Stomach smooth muscle (tissue), 2 donors: ENCODE measurements at regions not wholly inside any gene's neighbourhood (a gene's known extent, or its start where the extent isn't known, plus 50 kb on each side); places are given as distances from the start of the nearest gene placed in this dataset.

ENCODE experiments used
- H3K27ac ChIP-seq: one replicate; pipeline ENCODE4 v1.7.0; 2013; ENCODE audit warnings: mild to moderate bottlenecking, low read length, inconsistent platforms
- H3K27me3 ChIP-seq, 2 donors: one replicate each; pipeline ENCODE4 v1.7.0; 2013; ENCODE audit warnings: low read length in 2 of 2; ENCODE audit not compliant: insufficient read depth in 2 of 2, control insufficient read depth in 1 of 2
- H3K36me3 ChIP-seq, 2 donors: one replicate each; pipeline ENCODE4 v1.7.0; 2013; ENCODE audit warnings: low read length in 2 of 2; ENCODE audit not compliant: control insufficient read depth in 2 of 2, insufficient read depth in 2 of 2
- H3K4me1 ChIP-seq: one replicate; pipeline ENCODE4 v1.7.0; 2013; ENCODE audit warnings: low read length; ENCODE audit not compliant: control insufficient read depth, insufficient read depth
- H3K4me3 ChIP-seq, 2 donors: one replicate each; pipeline ENCODE4 v1.7.0; 2013; ENCODE audit warnings: low read length in 2 of 2
- H3K9ac ChIP-seq, 2 donors: one replicate each; pipeline ENCODE4 v1.7.0; 2013; ENCODE audit warnings: low read length in 2 of 2, mild to moderate bottlenecking in 1 of 2
- H3K9me3 ChIP-seq, 2 donors: one replicate each; pipeline ENCODE4 v1.7.0; 2013; ENCODE audit warnings: low read length in 2 of 2; ENCODE audit not compliant: control insufficient read depth in 2 of 2
- donor health status: healthy.
- donor health status: Pancreatic carcinoma.

DNA sequence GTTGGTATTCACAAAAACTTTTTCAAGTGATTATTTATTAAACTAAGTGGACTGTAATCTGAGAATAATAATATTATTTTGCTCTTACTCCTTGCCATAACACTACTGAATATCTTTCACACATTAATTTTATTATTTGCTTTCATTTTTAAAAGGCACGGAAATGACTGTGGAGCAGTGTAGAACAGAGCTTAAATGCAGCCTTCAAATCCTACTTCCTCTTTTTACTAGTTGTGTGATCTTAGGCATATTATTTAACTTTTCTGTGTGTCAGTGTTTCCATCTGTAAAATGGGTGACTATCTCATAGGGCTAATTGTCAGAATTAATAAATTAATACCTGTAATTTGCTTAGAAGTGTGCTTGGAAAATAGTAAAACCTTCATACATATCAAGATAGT is 55.5 kb upstream of the SLC8A1 start:
- Histone ChIP-seq H3K9me3 (no peaks in the 10 kb centered on the region), H3K36me3 (no peaks in the 10 kb centered on the region), H3K27ac (no peak overlapping the region), H3K27me3 (no peaks in the 10 kb centered on the region), H3K9ac (no peak overlapping the region), H3K4me1 (no peaks in the 10 kb centered on the region), H3K4me3 (no peak overlapping the region)

GRCh38 chr2:40510304-40510703 is 58.4 kb upstream of the SLC8A1 start:
- Histone ChIP-seq H3K4me3 (peak overlapping the region; percentile 56 to 78), H3K27ac (no peak overlapping the region), H3K4me1 (no peaks in the 10 kb centered on the region)

GRCh38 chr2:40511661-40512213 is 59.8 kb upstream of the SLC8A1 start:
- peak overlapping the region; percentile 78 to 84 for H3K4me3 ChIP-seq
- H3K9me3 ChIP-seq: no peaks in the 10 kb centered on the region
- no peaks in the 10 kb centered on the region for H3K27me3 ChIP-seq
- H3K4me1 ChIP-seq: no peaks in the 10 kb centered on the region
- H3K27ac ChIP-seq: peak overlapping the region; percentile 80
- H3K9ac ChIP-seq: peak overlapping the region; percentile 77 to 81
- H3K36me3 ChIP-seq: no peaks in the 10 kb centered on the region

More at GRCh38 chr2:40510304-40510703, 58.4 kb upstream of the SLC8A1 start:
- Histone ChIP-seq H3K9me3 (no peaks in the 10 kb centered on the region), H3K9ac (no peak overlapping the region), H3K36me3 (no peaks in the 10 kb centered on the region), H3K27me3 (no peaks in the 10 kb centered on the region)

DNA sequence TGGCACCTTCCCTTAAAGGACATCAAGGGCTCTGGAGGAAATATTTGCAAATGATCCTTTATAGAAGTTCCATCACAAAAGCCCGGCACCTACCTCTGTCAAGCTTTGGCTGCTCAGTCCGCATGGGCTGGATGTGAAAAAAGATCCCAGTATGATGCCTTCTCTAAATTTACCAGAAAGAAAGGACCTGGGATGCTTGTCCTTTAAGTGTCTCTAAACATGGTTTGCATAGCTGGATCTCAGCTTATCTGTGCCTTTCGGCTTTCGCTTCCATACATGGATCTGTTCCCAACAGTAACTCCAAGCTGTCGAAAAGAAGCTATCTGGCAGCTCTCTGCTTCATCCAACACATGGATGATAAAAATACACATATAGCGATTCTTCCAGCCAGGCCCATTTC is 60.4 kb upstream of the SLC8A1 start:
- Histone ChIP-seq H3K4me3 (peak overlapping the region; percentile 78 to 84), H3K36me3 (no peaks in the 10 kb centered on the region), H3K9ac (peak overlapping the region; percentile 77 to 81), H3K27me3 (no peaks in the 10 kb centered on the region), H3K27ac (peak overlapping the region; percentile 80), H3K9me3 (no peaks in the 10 kb centered on the region), H3K4me1 (no peaks in the 10 kb centered on the region)

DNA sequence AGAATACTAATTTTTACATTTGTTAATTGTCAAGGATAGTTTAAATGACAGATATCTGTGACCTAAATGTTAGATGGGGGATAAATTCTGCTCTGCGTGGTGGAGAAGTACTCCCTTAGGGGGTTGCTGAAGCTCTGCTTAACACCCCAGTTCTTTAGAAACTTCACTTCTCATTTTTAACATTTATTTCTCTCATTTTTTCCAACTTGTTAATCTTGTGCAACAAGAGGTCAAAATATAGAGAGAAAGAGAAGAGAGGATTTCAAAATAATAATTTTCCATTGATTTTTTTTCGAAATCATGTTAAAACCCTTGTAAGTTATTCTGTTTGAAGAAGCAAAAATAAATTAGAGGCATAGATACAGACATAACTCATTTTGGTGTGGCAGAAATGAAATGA is 61.3 kb upstream of the SLC8A1 start:
- Histone ChIP-seq H3K4me3 (no peak overlapping the region), H3K9ac (peak overlapping the region in 1 of 2 donors; percentile 31), H3K4me1 (no peaks in the 10 kb centered on the region), H3K27me3 (no peaks in the 10 kb centered on the region), H3K9me3 (no peaks in the 10 kb centered on the region), H3K36me3 (no peaks in the 10 kb centered on the region), H3K27ac (no peak overlapping the region)

- no peaks in the 10 kb centered on the region for H3K4me1 ChIP-seq
Observed at GRCh38 chr2:40516604-40517003, 64.7 kb upstream of the SLC8A1 start.

DNA sequence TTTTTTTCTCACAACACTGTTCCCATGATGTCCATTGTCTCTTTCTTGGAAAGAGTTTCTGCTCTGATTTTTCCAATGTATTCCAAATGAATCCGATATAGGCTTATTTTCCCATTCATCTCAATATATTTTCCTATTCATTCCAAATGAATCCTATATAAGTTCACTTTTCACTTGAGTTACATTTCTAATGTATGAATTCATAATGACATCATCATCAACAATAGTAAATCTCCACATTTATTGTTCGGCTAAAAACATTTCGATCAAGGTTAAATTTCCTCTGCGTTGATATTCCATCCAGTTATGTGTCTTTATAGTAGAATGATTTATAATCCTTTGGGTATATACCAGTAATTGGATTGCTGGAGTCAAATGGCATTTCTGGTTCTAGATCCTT is 76.7 kb upstream of the SLC8A1 start:
- Histone ChIP-seq H3K9me3 (peaks cover 0 to 4% of the 10 kb centered on the region in 2 donors), H3K4me3 (no peak overlapping the region), H3K4me1 (no peaks in the 10 kb centered on the region), H3K9ac (no peak overlapping the region), H3K27me3 (no peaks in the 10 kb centered on the region), H3K27ac (no peak overlapping the region), H3K36me3 (no peaks in the 10 kb centered on the region)

More at GRCh38 chr2:40516604-40517003, 64.7 kb upstream of the SLC8A1 start:
- Histone ChIP-seq H3K9ac (no peak overlapping the region), H3K36me3 (no peaks in the 10 kb centered on the region), H3K27me3 (no peaks in the 10 kb centered on the region), H3K4me3 (no peak overlapping the region), H3K27ac (no peak overlapping the region), H3K9me3 (no peaks in the 10 kb centered on the region)

GRCh38 chr2:40531359-40531758 is 79.5 kb upstream of the SLC8A1 start:
- Histone ChIP-seq H3K36me3 (no peaks in the 10 kb centered on the region), H3K27ac (no peak overlapping the region), H3K9me3 (no peaks in the 10 kb centered on the region), H3K27me3 (no peaks in the 10 kb centered on the region), H3K4me3 (no peak overlapping the region), H3K9ac (no peak overlapping the region), H3K4me1 (no peaks in the 10 kb centered on the region)

GRCh38 chr2:40534528-40534927 is 82.6 kb upstream of the SLC8A1 start:
- H3K9ac ChIP-seq: no peak overlapping the region
- no peaks in the 10 kb centered on the region for H3K36me3 ChIP-seq
- H3K4me1 ChIP-seq: no peaks in the 10 kb centered on the region
- no peaks in the 10 kb centered on the region for H3K9me3 ChIP-seq
- H3K27me3 ChIP-seq: no peaks in the 10 kb centered on the region
- no peak overlapping the region for H3K4me3 ChIP-seq
- no peak overlapping the region for H3K27ac ChIP-seq

- H3K36me3 ChIP-seq: no peaks in the 10 kb centered on the region
- H3K27me3 ChIP-seq: no peaks in the 10 kb centered on the region
- H3K9ac ChIP-seq: no peak overlapping the region
- no peaks in the 10 kb centered on the region for H3K4me1 ChIP-seq
- H3K27ac ChIP-seq: no peak overlapping the region
- no peak overlapping the region for H3K4me3 ChIP-seq
- H3K9me3 ChIP-seq: no peaks in the 10 kb centered on the region
Observed at GRCh38 chr2:40535972-40536371, 84.1 kb upstream of the SLC8A1 start.

GRCh38 chr2:40540026-40540425 is 88.1 kb upstream of the SLC8A1 start:
- H3K4me1 ChIP-seq: no peaks in the 10 kb centered on the region
- H3K27ac ChIP-seq: no peak overlapping the region
- no peaks in the 10 kb centered on the region for H3K9me3 ChIP-seq
- no peak overlapping the region for H3K4me3 ChIP-seq
- no peaks in the 10 kb centered on the region for H3K27me3 ChIP-seq
- no peak overlapping the region for H3K9ac ChIP-seq
- H3K36me3 ChIP-seq: no peaks in the 10 kb centered on the region
